ENCODE measurements at regions not wholly inside any gene's neighbourhood (a gene's known extent, or its start where the extent isn't known, plus 50 kb on each side); places are given as distances from the start of the nearest gene placed in this dataset.
"Not testable (repeated sequence)": the region's sequence is repeated elsewhere in the genome, so short reads cannot be mapped to it uniquely, and the experiment has no call there.

- no peak for DNase-seq (ENCODE audit: low spot score)
These were observed 120.1 kb upstream of the CHST15 start for GRCh38 chr10:124213471-124213870.

GRCh38 chr10:124212702-124213101, 119.3 kb upstream of the CHST15 start:
- DNase-seq (ENCODE audit: low spot score) = no peak

GRCh38 chr10:124211921-124212320, 118.5 kb upstream of the CHST15 start:
- no peak for DNase-seq (ENCODE audit: low spot score)

GRCh38 chr10:124210263-124210662, 116.9 kb upstream of the CHST15 start:
- no peak for DNase-seq (ENCODE audit: low spot score)

GRCh38 chr10:124207391-124207790, 114.0 kb upstream of the CHST15 start:
- no peak for DNase-seq (ENCODE audit: low spot score)

GRCh38 chr10:124206616-124207015, 113.2 kb upstream of the CHST15 start:
- no peak for DNase-seq (ENCODE audit: low spot score)

- no peak for DNase-seq (ENCODE audit: low spot score)
These were observed 112.0 kb upstream of the CHST15 start for GRCh38 chr10:124205432-124205831.

GRCh38 chr10:124204726-124205125, 111.3 kb upstream of the CHST15 start:
- DNase-seq (ENCODE audit: low spot score) = no peak

- no peak for DNase-seq (ENCODE audit: low spot score)
These were observed 106.6 kb upstream of the CHST15 start for GRCh38 chr10:124200011-124200410.

- no peak for DNase-seq (ENCODE audit: low spot score)
These were observed 105.5 kb upstream of the CHST15 start for GRCh38 chr10:124198871-124199270.

- no peak for DNase-seq (ENCODE audit: low spot score)
These were observed 104.7 kb upstream of the CHST15 start for GRCh38 chr10:124198125-124198501.

- no peak for DNase-seq (ENCODE audit: low spot score)
These were observed 104.2 kb upstream of the CHST15 start for GRCh38 chr10:124197371-124198124.

GRCh38 chr10:124196659-124197058, 103.3 kb upstream of the CHST15 start:
- DNase-seq (ENCODE audit: low spot score) = no peak

GRCh38 chr10:124194199-124194824, 100.9 kb upstream of the CHST15 start:
- DNase-seq (ENCODE audit: low spot score) = no peak

GRCh38 chr10:124193309-124193696, 99.9 kb upstream of the CHST15 start:
- DNase-seq (ENCODE audit: low spot score) = no peak

- DNase-seq (ENCODE audit: low spot score) = not testable (repeated sequence)
These were observed 99.4 kb upstream of the CHST15 start for GRCh38 chr10:124192664-124193308.

- not testable (repeated sequence) for DNase-seq (ENCODE audit: low spot score)
These were observed 97.1 kb upstream of the CHST15 start for GRCh38 chr10:124190476-124190875.

GRCh38 chr10:124186956-124187355, 93.6 kb upstream of the CHST15 start:
- no peak for DNase-seq (ENCODE audit: low spot score)

GRCh38 chr10:124185084-124185483, 91.7 kb upstream of the CHST15 start:
- no peak for DNase-seq (ENCODE audit: low spot score)

GRCh38 chr10:124184208-124184830, 90.9 kb upstream of the CHST15 start:
- no peak for DNase-seq (ENCODE audit: low spot score)

- DNase-seq (ENCODE audit: low spot score) = no peak
These were observed 90.2 kb upstream of the CHST15 start for GRCh38 chr10:124183617-124184016.

- no peak for DNase-seq (ENCODE audit: low spot score)
These were observed 88.7 kb upstream of the CHST15 start for GRCh38 chr10:124182088-124182541.

GRCh38 chr10:124181656-124182055, 88.3 kb upstream of the CHST15 start:
- DNase-seq (ENCODE audit: low spot score) = no peak

All from CD4-positive, alpha-beta T cell treated with Interleukin-6 at 100 ng/mL for 8 hours (primary cell).